Stimulated activated CD4-positive, alpha-beta T cell treated with anti-CD3 and anti-CD28 coated beads, Interleukin-2, amount 100 ng/mL, for 48 hours (primary cell): ENCODE measurements at regions not wholly inside any gene's neighbourhood (a gene's known extent, or its start where the extent isn't known, plus 50 kb on each side); places are given as distances from the start of the nearest gene placed in this dataset.
"Not testable (repeated sequence)": the region's sequence is repeated elsewhere in the genome, so short reads cannot be mapped to it uniquely, and the experiment has no call there.

Experiments used
- DNase-seq, 2 donors: peaks; one replicate each; pipeline ENCODE4 v3.0.0-alpha.2; 2020

- no peak for DNase-seq
Observed at GRCh38 chr14:41549821-41550607, 56.7 kb upstream of the LRFN5 start.

- no peak for DNase-seq
Observed at GRCh38 chr14:41549282-41549681, 57.4 kb upstream of the LRFN5 start.

- no peak for DNase-seq
Observed at GRCh38 chr14:41548666-41549065, 58.0 kb upstream of the LRFN5 start.

GRCh38 chr14:41541333-41541732 lies 65.3 kb upstream of the LRFN5 start:
- DNase-seq = no peak

GRCh38 chr14:41532255-41532654 lies 74.4 kb upstream of the LRFN5 start:
- DNase-seq = no peak

- no peak for DNase-seq
Observed at GRCh38 chr14:41521891-41522290, 84.8 kb upstream of the LRFN5 start.

GRCh38 chr14:41518030-41518429 lies 88.6 kb upstream of the LRFN5 start:
- not testable (repeated sequence) for DNase-seq

- DNase-seq = no peak
Observed at GRCh38 chr14:41506552-41506951, 100.1 kb upstream of the LRFN5 start.

GRCh38 chr14:41505491-41505890 lies 101.2 kb upstream of the LRFN5 start:
- DNase-seq = no peak

GRCh38 chr14:41498959-41499358 lies 107.7 kb upstream of the LRFN5 start:
- DNase-seq = no peak

- no peak for DNase-seq
Observed at GRCh38 chr14:41490323-41490722, 116.4 kb upstream of the LRFN5 start.

- DNase-seq = no peak
Observed at GRCh38 chr14:41489315-41489972, 117.2 kb upstream of the LRFN5 start.

GRCh38 chr14:41488401-41488800 lies 118.3 kb upstream of the LRFN5 start:
- DNase-seq = no peak

GRCh38 chr14:41482861-41483260 lies 123.8 kb upstream of the LRFN5 start:
- DNase-seq = no peak

- no peak for DNase-seq
Observed at GRCh38 chr14:41476526-41476925, 130.2 kb upstream of the LRFN5 start.

- DNase-seq = no peak
Observed at GRCh38 chr14:41461380-41461779, 145.3 kb upstream of the LRFN5 start.

GRCh38 chr14:41457393-41457792 lies 149.3 kb upstream of the LRFN5 start:
- no peak for DNase-seq

- no peak for DNase-seq
Observed at GRCh38 chr14:41449066-41449465, 157.6 kb upstream of the LRFN5 start.

GRCh38 chr14:41446008-41446407 lies 160.7 kb upstream of the LRFN5 start:
- no peak for DNase-seq

- DNase-seq = no peak
Observed at GRCh38 chr14:41423503-41423902, 183.2 kb upstream of the LRFN5 start.

GRCh38 chr14:41421308-41421707 lies 185.4 kb upstream of the LRFN5 start:
- DNase-seq = not testable (repeated sequence)

- DNase-seq = no peak
Observed at GRCh38 chr14:41419709-41420108, 187.0 kb upstream of the LRFN5 start.

GRCh38 chr14:41418851-41419250 lies 187.8 kb upstream of the LRFN5 start:
- no peak for DNase-seq

GRCh38 chr14:41409806-41410205 lies 196.9 kb upstream of the LRFN5 start:
- DNase-seq = no peak

GRCh38 chr14:41404126-41404525 lies 202.6 kb upstream of the LRFN5 start:
- DNase-seq = no peak
